Esophagus (tissue), 2 donors: ENCODE measurements at regions not wholly inside any gene's neighbourhood (a gene's known extent, or its start where the extent isn't known, plus 50 kb on each side); places are given as distances from the start of the nearest gene placed in this dataset.

Experiments used
- H3K27ac ChIP-seq, 2 donors: one replicate each; pipeline ENCODE4 v1.5.1; 2013; ENCODE audit warnings: low read depth in 2 of 2, mild to moderate bottlenecking in 2 of 2, inconsistent platforms in 1 of 2, low read length in 1 of 2, moderate library complexity in 1 of 2
- H3K27me3 ChIP-seq, 2 donors: one replicate each; pipeline ENCODE4 v1.6.1; 2013; ENCODE audit warnings: low read length in 2 of 2, control low read depth in 1 of 2, mild to moderate bottlenecking in 1 of 2; ENCODE audit not compliant: insufficient read depth in 2 of 2, control insufficient read depth in 1 of 2
- H3K36me3 ChIP-seq, 2 donors: one replicate each; pipeline ENCODE4 v1.6.1; 2013; ENCODE audit warnings: low read length in 1 of 2; ENCODE audit not compliant: control insufficient read depth in 2 of 2, insufficient read depth in 2 of 2
- H3K4me1 ChIP-seq, 2 donors: one replicate each; pipeline ENCODE4 v1.6.1; 2013; ENCODE audit warnings: low read length in 1 of 2; ENCODE audit not compliant: control insufficient read depth in 2 of 2, insufficient read depth in 2 of 2
- H3K4me3 ChIP-seq, 2 donors: one replicate each; pipeline ENCODE4 v1.5.1; 2013; ENCODE audit warnings: low read length in 2 of 2, mild to moderate bottlenecking in 2 of 2, low read depth in 1 of 2, moderate library complexity in 1 of 2
- H3K9me3 ChIP-seq, 2 donors: one replicate each; pipeline ENCODE4 v1.6.1; 2013; ENCODE audit warnings: mild to moderate bottlenecking in 2 of 2, low read depth in 1 of 2, low read length in 1 of 2, moderate library complexity in 1 of 2; ENCODE audit not compliant: control insufficient read depth in 2 of 2, insufficient read depth in 1 of 2
- WGBS, 2 donors: extraction: QIAGEN DNeasy Blood & Tissue Kit; methylation state at CpG; one replicate each; pipeline ENCODE4 v1.1.7; 2013; 5-methylcytosine and 5-hydroxymethylcytosine counted together
- donor health status: healthy with polysubstance abuse.
- donor health status: Bipolar disorder and iron deficiency.

- Histone ChIP-seq H3K27ac (no peak overlapping the region), H3K9me3 (peaks cover 0 to 3% of the 10 kb centered on the region in 2 donors), H3K27me3 (no peaks in the 10 kb centered on the region), H3K4me1 (no peaks in the 10 kb centered on the region), H3K4me3 (no peak overlapping the region), H3K36me3 (no peaks in the 10 kb centered on the region)
- WGBS, 2 donors: 57 to 64% methylated on average over 3 of the region's 3 CpGs
These were observed 165.0 kb downstream of the LNPK start for GRCh38 chr2:175837046-175837445.

GRCh38 chr2:175836361-175836760 lies 165.7 kb downstream of the LNPK start:
- Histone ChIP-seq H3K27me3 (no peaks in the 10 kb centered on the region), H3K27ac (no peak overlapping the region), H3K9me3 (peaks cover 0 to 3% of the 10 kb centered on the region in 2 donors), H3K4me1 (no peaks in the 10 kb centered on the region), H3K4me3 (no peak overlapping the region), H3K36me3 (no peaks in the 10 kb centered on the region)
- WGBS, 2 donors: 68 to 74% methylated on average over 2 of the region's 2 CpGs

- peaks cover 0 to 3% of the 10 kb centered on the region in 2 donors for H3K9me3 ChIP-seq
- no peaks in the 10 kb centered on the region for H3K27me3 ChIP-seq
- no peak overlapping the region for H3K27ac ChIP-seq
- 61 to 65% methylated on average over 5 of the region's 5 CpGs for WGBS, 2 donors
- no peaks in the 10 kb centered on the region for H3K36me3 ChIP-seq
- no peak overlapping the region for H3K4me3 ChIP-seq
- no peaks in the 10 kb centered on the region for H3K4me1 ChIP-seq
These were observed 167.6 kb downstream of the LNPK start for GRCh38 chr2:175834477-175834876.

GRCh38 chr2:175832866-175833265 lies 169.2 kb downstream of the LNPK start:
- Histone ChIP-seq H3K36me3 (no peaks in the 10 kb centered on the region), H3K4me3 (no peak overlapping the region), H3K27me3 (no peaks in the 10 kb centered on the region), H3K27ac (no peak overlapping the region), H3K9me3 (peaks cover 0 to 3% of the 10 kb centered on the region in 2 donors), H3K4me1 (no peaks in the 10 kb centered on the region)

- Histone ChIP-seq H3K9me3 (peaks cover 2 to 8% of the 10 kb centered on the region in 2 donors), H3K27ac (no peak overlapping the region), H3K4me1 (no peaks in the 10 kb centered on the region), H3K36me3 (no peaks in the 10 kb centered on the region), H3K27me3 (no peaks in the 10 kb centered on the region), H3K4me3 (no peak overlapping the region)
- 74 to 77% methylated on average over 4 of the region's 4 CpGs for WGBS, 2 donors
These were observed 172.3 kb downstream of the LNPK start for GRCh38 chr2:175829741-175830140.

GRCh38 chr2:175827856-175828255 lies 174.2 kb downstream of the LNPK start:
- 62 to 64% methylated on average over 2 of the region's 2 CpGs for WGBS, 2 donors

GRCh38 chr2:175824243-175824642 lies 177.8 kb downstream of the LNPK start:
- WGBS, 2 donors: 64 to 77% methylated on average over 2 of the region's 2 CpGs
- Histone ChIP-seq H3K4me3 (no peak overlapping the region), H3K9me3 (peaks cover 2 to 4% of the 10 kb centered on the region in 2 donors), H3K4me1 (no peaks in the 10 kb centered on the region), H3K27me3 (no peaks in the 10 kb centered on the region), H3K27ac (no peak overlapping the region), H3K36me3 (no peaks in the 10 kb centered on the region)

More at GRCh38 chr2:175827856-175828255, 174.2 kb downstream of the LNPK start:
- Histone ChIP-seq H3K27me3 (no peaks in the 10 kb centered on the region), H3K4me3 (no peak overlapping the region), H3K27ac (no peak overlapping the region), H3K9me3 (peaks cover 2 to 4% of the 10 kb centered on the region in 2 donors), H3K36me3 (no peaks in the 10 kb centered on the region), H3K4me1 (no peaks in the 10 kb centered on the region)

- Histone ChIP-seq H3K27me3 (no peaks in the 10 kb centered on the region), H3K9me3 (peaks cover 2 to 4% of the 10 kb centered on the region in 2 donors), H3K4me3 (no peak overlapping the region), H3K27ac (no peak overlapping the region), H3K36me3 (no peaks in the 10 kb centered on the region), H3K4me1 (no peaks in the 10 kb centered on the region)
- 94 to 100% methylated on average over 1 of the region's 1 CpG for WGBS, 2 donors
These were observed 178.4 kb downstream of the LNPK start for GRCh38 chr2:175823707-175824073.

GRCh38 chr2:175823002-175823706 lies 178.9 kb downstream of the LNPK start:
- no peaks in the 10 kb centered on the region for H3K4me1 ChIP-seq
- H3K36me3 ChIP-seq: no peaks in the 10 kb centered on the region
- 90 to 93% methylated on average over 14 of the region's 14 CpGs for WGBS, 2 donors
- no peak overlapping the region for H3K27ac ChIP-seq
- H3K27me3 ChIP-seq: no peaks in the 10 kb centered on the region
- no peak overlapping the region for H3K4me3 ChIP-seq
- H3K9me3 ChIP-seq: peaks cover 2 to 4% of the 10 kb centered on the region in 2 donors

- Histone ChIP-seq H3K4me3 (no peak overlapping the region), H3K27me3 (no peaks in the 10 kb centered on the region), H3K4me1 (no peaks in the 10 kb centered on the region), H3K9me3 (peaks cover 2% of the 10 kb centered on the region in 2 donors), H3K27ac (no peak overlapping the region), H3K36me3 (no peaks in the 10 kb centered on the region)
- 60 to 69% methylated on average over 2 of the region's 2 CpGs for WGBS, 2 donors
These were observed 184.8 kb downstream of the LNPK start for GRCh38 chr2:175817221-175817620.
